HG03354 (cell line): ENCODE measurements at regions not wholly inside any gene's neighbourhood (a gene's known extent, or its start where the extent isn't known, plus 50 kb on each side); places are given as distances from the start of the nearest gene placed in this dataset.
"Not testable (repeated sequence)": the region's sequence is repeated elsewhere in the genome, so short reads cannot be mapped to it uniquely, and the experiment has no call there.

ENCODE experiments used
- ATAC-seq: cut with Tn5 transposase; IDR thresholded peaks from one replicate; pipeline ENCODE4 v1.9.1; 2021; ENCODE audit warnings: mild to moderate bottlenecking; ENCODE audit not compliant: unreplicated experiment, poor library complexity, severe bottlenecking

GRCh38 chr5:120808606-120809005 lies 344.5 kb downstream of the PRR16 start:
- no peak for ATAC-seq

GRCh38 chr5:120813551-120813950 lies 349.5 kb downstream of the PRR16 start:
- no peak for ATAC-seq

- ATAC-seq, result no peak
Measured at GRCh38 chr5:120817044-120817985, 353.2 kb downstream of the PRR16 start.

- no peak for ATAC-seq
Measured at GRCh38 chr5:120818128-120818527, 354.0 kb downstream of the PRR16 start.

- no peak for ATAC-seq
Measured at GRCh38 chr5:120823328-120823727, 359.2 kb downstream of the PRR16 start.

GRCh38 chr5:120831646-120832045 lies 367.5 kb downstream of the PRR16 start:
- not testable (repeated sequence) for ATAC-seq

- ATAC-seq, result no peak
Measured at GRCh38 chr5:120841830-120842229, 377.7 kb downstream of the PRR16 start.

GRCh38 chr5:120843390-120843980 lies 379.4 kb downstream of the PRR16 start:
- no peak for ATAC-seq

- no peak for ATAC-seq
Measured at GRCh38 chr5:120848883-120849282, 384.8 kb downstream of the PRR16 start.

GRCh38 chr5:120852222-120852860 lies 388.2 kb downstream of the PRR16 start:
- no peak for ATAC-seq

- ATAC-seq, result no peak
Measured at GRCh38 chr5:120866997-120867396, 402.9 kb downstream of the PRR16 start.

GRCh38 chr5:120869831-120870230 lies 405.7 kb downstream of the PRR16 start:
- no peak for ATAC-seq

GRCh38 chr5:120872297-120872696 lies 408.2 kb downstream of the PRR16 start:
- ATAC-seq, result no peak

GRCh38 chr5:120873083-120873482 lies 409.0 kb downstream of the PRR16 start:
- no peak for ATAC-seq

- ATAC-seq, result no peak
Measured at GRCh38 chr5:120874081-120874862, 410.2 kb downstream of the PRR16 start.

GRCh38 chr5:120882038-120882775 lies 418.1 kb downstream of the PRR16 start:
- ATAC-seq, result no peak

- no peak for ATAC-seq
Measured at GRCh38 chr5:120886351-120886860, 422.3 kb downstream of the PRR16 start.

- ATAC-seq, result no peak
Measured at GRCh38 chr5:120895660-120896059, 431.6 kb downstream of the PRR16 start.

GRCh38 chr5:120901199-120901598 lies 437.1 kb downstream of the PRR16 start:
- no peak for ATAC-seq
